ENCODE measurements at regions not wholly inside any gene's neighbourhood (a gene's known extent, or its start where the extent isn't known, plus 50 kb on each side); places are given as distances from the start of the nearest gene placed in this dataset.

GRCh38 chr4:177573507-177573906 lies 131.3 kb upstream of the AGA start:
- DNase-seq (ENCODE audit: low read depth in 2 of 2): no peak

- no peak for DNase-seq (ENCODE audit: low read depth in 2 of 2)
These were observed 132.2 kb upstream of the AGA start for GRCh38 chr4:177574446-177574845.

- no peak for DNase-seq (ENCODE audit: low read depth in 2 of 2)
These were observed 137.4 kb upstream of the AGA start for GRCh38 chr4:177579649-177580048.

- DNase-seq (ENCODE audit: low read depth in 2 of 2): no peak
These were observed 140.8 kb upstream of the AGA start for GRCh38 chr4:177582992-177583391.

GRCh38 chr4:177587989-177588388 lies 145.8 kb upstream of the AGA start:
- DNase-seq (ENCODE audit: low read depth in 2 of 2): no peak

GRCh38 chr4:177595386-177595785 lies 153.1 kb upstream of the AGA start:
- DNase-seq (ENCODE audit: low read depth in 2 of 2): no peak

GRCh38 chr4:177596035-177596434 lies 153.8 kb upstream of the AGA start:
- no peak for DNase-seq (ENCODE audit: low read depth in 2 of 2)

- DNase-seq (ENCODE audit: low read depth in 2 of 2): no peak
These were observed 154.8 kb upstream of the AGA start for GRCh38 chr4:177596991-177597390.

- DNase-seq (ENCODE audit: low read depth in 2 of 2): no peak
These were observed 163.0 kb upstream of the AGA start for GRCh38 chr4:177605252-177605651.

GRCh38 chr4:177607111-177607573 lies 164.9 kb upstream of the AGA start:
- no peak for DNase-seq (ENCODE audit: low read depth in 2 of 2)

GRCh38 chr4:177611974-177612664 lies 169.9 kb upstream of the AGA start:
- DNase-seq (ENCODE audit: low read depth in 2 of 2): no peak

GRCh38 chr4:177612684-177613083 lies 170.4 kb upstream of the AGA start:
- DNase-seq (ENCODE audit: low read depth in 2 of 2): no peak

GRCh38 chr4:177632481-177632880 lies 190.2 kb upstream of the AGA start:
- DNase-seq (ENCODE audit: low read depth in 2 of 2): no peak

GRCh38 chr4:177638871-177639270 lies 196.6 kb upstream of the AGA start:
- DNase-seq (ENCODE audit: low read depth in 2 of 2): no peak

- DNase-seq (ENCODE audit: low read depth in 2 of 2): no peak
These were observed 198.6 kb upstream of the AGA start for GRCh38 chr4:177640864-177641263.

- DNase-seq (ENCODE audit: low read depth in 2 of 2): no peak
These were observed 218.0 kb upstream of the AGA start for GRCh38 chr4:177660223-177660622.

GRCh38 chr4:177667687-177668086 lies 225.4 kb upstream of the AGA start:
- DNase-seq (ENCODE audit: low read depth in 2 of 2): no peak

- no peak for DNase-seq (ENCODE audit: low read depth in 2 of 2)
These were observed 229.2 kb upstream of the AGA start for GRCh38 chr4:177671387-177671786.

- no peak for DNase-seq (ENCODE audit: low read depth in 2 of 2)
These were observed 229.6 kb upstream of the AGA start for GRCh38 chr4:177671845-177672244.

- DNase-seq (ENCODE audit: low read depth in 2 of 2): no peak
These were observed 231.8 kb upstream of the AGA start for GRCh38 chr4:177673985-177674489.

GRCh38 chr4:177680308-177680707 lies 238.1 kb upstream of the AGA start:
- no peak for DNase-seq (ENCODE audit: low read depth in 2 of 2)

GRCh38 chr4:177681902-177682301 lies 239.7 kb upstream of the AGA start:
- DNase-seq (ENCODE audit: low read depth in 2 of 2): no peak

- DNase-seq (ENCODE audit: low read depth in 2 of 2): no peak
These were observed 244.9 kb upstream of the AGA start for GRCh38 chr4:177687117-177687516.

GRCh38 chr4:177692907-177693306 lies 250.7 kb upstream of the AGA start:
- DNase-seq (ENCODE audit: low read depth in 2 of 2): no peak

Measured in stimulated activated CD4-positive, alpha-beta T cell treated with anti-CD3 and anti-CD28 coated beads, Interleukin-1b, Interleukin-23, amount 100 ng/mL, for 4 hours (primary cell).